KMS-11 (cell line): ENCODE measurements at regions not wholly inside any gene's neighbourhood (a gene's known extent, or its start where the extent isn't known, plus 50 kb on each side); places are given as distances from the start of the nearest gene placed in this dataset.

ENCODE experiments used
- H2AFZ ChIP-seq: fragments of 200-600 bp; sonication (generic); 2 replicates; pipeline ENCODE4 v1.6.1; 2016; ENCODE audit warnings: antibody characterized with exemption, mixed run types, low read depth
- H3K27ac ChIP-seq: fragments of 200-600 bp; sonication (generic); 2 replicates; pipeline ENCODE4 v1.6.1; 2016; ENCODE audit warnings: mild to moderate bottlenecking, mixed run types
- H3K27me3 ChIP-seq: fragments of 200-600 bp; sonication (generic); 2 replicates; pipeline ENCODE4 v1.6.1; 2017; ENCODE audit warnings: mild to moderate bottlenecking, low read depth, mixed run types, moderate library complexity; ENCODE audit not compliant: insufficient read depth
- H3K36me3 ChIP-seq: fragments of 200-600 bp; sonication (generic); 2 replicates; pipeline ENCODE4 v1.6.1; 2017; ENCODE audit warnings: mild to moderate bottlenecking, mixed run types; ENCODE audit not compliant: insufficient read depth
- H3K4me1 ChIP-seq: fragments of 200-600 bp; sonication (generic); 2 replicates; pipeline ENCODE4 v1.6.1; 2016; ENCODE audit warnings: mild to moderate bottlenecking, low read depth, mixed run types; ENCODE audit not compliant: poor library complexity, severe bottlenecking
- H3K4me2 ChIP-seq: fragments of 200-600 bp; sonication (generic); 2 replicates; pipeline ENCODE4 v1.7.0; 2016; ENCODE audit warnings: mild to moderate bottlenecking, mixed run types
- H3K4me3 ChIP-seq: fragments of 200-600 bp; sonication (generic); IDR thresholded peaks from 2 replicates; pipeline ENCODE4 v1.6.1; 2017; ENCODE audit warnings: low read depth, low read length, mixed read lengths; ENCODE audit not compliant: insufficient read depth
- H3K79me2 ChIP-seq: fragments of 200-600 bp; sonication (generic); 2 replicates; pipeline ENCODE4 v1.6.1; 2016; ENCODE audit warnings: low read depth, mixed run types; ENCODE audit not compliant: insufficient read depth
- H3K9ac ChIP-seq: fragments of 200-600 bp; sonication (generic); 2 replicates; pipeline ENCODE4 v1.6.1; 2016; ENCODE audit warnings: mild to moderate bottlenecking, mixed run types
- H4K20me1 ChIP-seq: fragments of 200-600 bp; sonication (generic); 2 replicates; pipeline ENCODE4 v1.6.1; 2016; ENCODE audit warnings: mild to moderate bottlenecking, mixed run types; ENCODE audit not compliant: insufficient read depth
- CTCF ChIP-seq: fragments of 200-600 bp; sonication (generic); conservative IDR thresholded peaks from 2 replicates; pipeline ENCODE4 v1.6.1; 2017; ENCODE audit warnings: low read depth, mild to moderate bottlenecking, antibody characterized with exemption, low read length, moderate library complexity, mixed read lengths

- Histone ChIP-seq H3K79me2 (no peaks in the 10 kb centered on the region), H3K9ac (no peak overlapping the region), H3K27me3 (no peaks in the 10 kb centered on the region), H4K20me1 (no peaks in the 10 kb centered on the region), H3K27ac (no peak overlapping the region), H3K4me1 (no peaks in the 10 kb centered on the region), H3K36me3 (no peaks in the 10 kb centered on the region), H3K4me3 (no peak overlapping the region), H3K4me2 (no peak overlapping the region), H2AFZ (no peak overlapping the region)
- TF ChIP-seq CTCF = no peak
Measured at GRCh38 chr4:163901319-163901718, 406.8 kb downstream of the TMA16 start.

- Histone ChIP-seq H3K4me1 (no peaks in the 10 kb centered on the region), H3K4me3 (no peak overlapping the region), H3K79me2 (no peaks in the 10 kb centered on the region), H3K27me3 (no peaks in the 10 kb centered on the region), H3K4me2 (no peak overlapping the region), H4K20me1 (no peaks in the 10 kb centered on the region), H3K36me3 (no peaks in the 10 kb centered on the region), H2AFZ (no peak overlapping the region), H3K27ac (no peak overlapping the region), H3K9ac (no peak overlapping the region)
- TF ChIP-seq CTCF = no peak
Measured at GRCh38 chr4:163902417-163902816, 407.9 kb downstream of the TMA16 start.

- H3K4me2 ChIP-seq = no peak overlapping the region
- no peak overlapping the region for H2AFZ ChIP-seq
- no peaks in the 10 kb centered on the region for H3K27me3 ChIP-seq
- TF ChIP-seq CTCF = no peak
- H3K4me1 ChIP-seq = no peaks in the 10 kb centered on the region
- H3K9ac ChIP-seq = no peak overlapping the region
- no peaks in the 10 kb centered on the region for H4K20me1 ChIP-seq
- H3K4me3 ChIP-seq = no peak overlapping the region
- H3K27ac ChIP-seq = no peak overlapping the region
- H3K79me2 ChIP-seq = no peaks in the 10 kb centered on the region
- H3K36me3 ChIP-seq = no peaks in the 10 kb centered on the region
Measured at GRCh38 chr4:163911891-163912290, 417.4 kb downstream of the TMA16 start.

- H2AFZ ChIP-seq = no peak overlapping the region
- H3K27me3 ChIP-seq = no peaks in the 10 kb centered on the region
- no peaks in the 10 kb centered on the region for H3K79me2 ChIP-seq
- no peak overlapping the region for H3K4me3 ChIP-seq
- H3K27ac ChIP-seq = no peak overlapping the region
- H4K20me1 ChIP-seq = no peaks in the 10 kb centered on the region
- no peak overlapping the region for H3K9ac ChIP-seq
- no peaks in the 10 kb centered on the region for H3K4me1 ChIP-seq
- no peak for TF ChIP-seq CTCF
- no peak overlapping the region for H3K4me2 ChIP-seq
- H3K36me3 ChIP-seq = no peaks in the 10 kb centered on the region
Measured at GRCh38 chr4:163913571-163913970, 419.1 kb downstream of the TMA16 start.

- no peak overlapping the region for H3K4me3 ChIP-seq
- H3K9ac ChIP-seq = no peak overlapping the region
- H3K4me1 ChIP-seq = no peaks in the 10 kb centered on the region
- H3K4me2 ChIP-seq = no peak overlapping the region
- H3K27me3 ChIP-seq = no peaks in the 10 kb centered on the region
- no peaks in the 10 kb centered on the region for H4K20me1 ChIP-seq
- H3K79me2 ChIP-seq = no peaks in the 10 kb centered on the region
- H2AFZ ChIP-seq = no peak overlapping the region
- H3K36me3 ChIP-seq = no peaks in the 10 kb centered on the region
- no peak overlapping the region for H3K27ac ChIP-seq
- TF ChIP-seq CTCF = no peak
Measured at GRCh38 chr4:163915896-163916295, 421.4 kb downstream of the TMA16 start.
